ENCODE measurements at regions not wholly inside any gene's neighbourhood (a gene's known extent, or its start where the extent isn't known, plus 50 kb on each side); places are given as distances from the start of the nearest gene placed in this dataset.

DNA sequence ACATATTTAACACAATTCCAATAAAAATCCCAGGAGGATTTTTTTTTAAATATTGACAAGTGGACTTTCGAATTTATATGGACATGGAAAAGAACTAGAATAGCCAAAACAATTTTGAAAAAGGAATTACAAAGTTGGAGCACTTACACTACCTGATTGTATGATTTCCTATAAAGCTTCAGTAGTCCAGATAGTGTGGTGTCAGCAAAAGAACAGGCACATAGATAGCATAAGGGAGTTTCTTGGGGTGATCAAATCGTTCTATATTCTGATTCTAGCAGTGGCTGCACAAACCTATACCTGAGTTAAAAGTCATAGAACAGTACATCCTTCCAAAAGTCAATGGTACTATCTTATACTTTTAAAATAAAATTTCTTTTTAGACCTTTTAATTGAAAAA lies 66.4 kb upstream of the CES5A start:
- Mint-ChIP-seq H3K27me3 (peaks cover 16% of the 10 kb centered on the region), H3K9me3 (no peaks in the 10 kb centered on the region), H3K36me3 (no peaks in the 10 kb centered on the region), H3K27ac (no peak overlapping the region), H3K4me3 (no peak overlapping the region), H3K4me1 (no peaks in the 10 kb centered on the region)
- DNase-seq, result no peak
- POLR2A ChIA-PET, result no interaction called here
- ATAC-seq (ENCODE audit: low read depth), result no peak

GRCh38 chr16:55938126-55938525 lies 63.0 kb upstream of the CES5A start:
- ATAC-seq (ENCODE audit: low read depth) (no peak), DNase-seq (no peak)
- no peaks in the 10 kb centered on the region for H3K9me3 Mint-ChIP-seq
- POLR2A ChIA-PET, result no interaction called here
- no peak overlapping the region for H3K4me3 Mint-ChIP-seq
- H3K27ac Mint-ChIP-seq, result no peak overlapping the region
- peaks cover 13% of the 10 kb centered on the region for H3K27me3 Mint-ChIP-seq
- H3K36me3 Mint-ChIP-seq, result no peaks in the 10 kb centered on the region
- H3K4me1 Mint-ChIP-seq, result no peaks in the 10 kb centered on the region

- DNase-seq (no peak), ATAC-seq (ENCODE audit: low read depth) (no peak)
- POLR2A ChIA-PET, result no interaction called here
- no peak overlapping the region for H3K27ac Mint-ChIP-seq
- no peaks in the 10 kb centered on the region for H3K27me3 Mint-ChIP-seq
- no peaks in the 10 kb centered on the region for H3K4me1 Mint-ChIP-seq
- peaks cover 4% of the 10 kb centered on the region for H3K9me3 Mint-ChIP-seq
- no peak overlapping the region for H3K4me3 Mint-ChIP-seq
- H3K36me3 Mint-ChIP-seq, result no peaks in the 10 kb centered on the region
Observed at GRCh38 chr16:55933038-55933437, 57.9 kb upstream of the CES5A start.

DNA sequence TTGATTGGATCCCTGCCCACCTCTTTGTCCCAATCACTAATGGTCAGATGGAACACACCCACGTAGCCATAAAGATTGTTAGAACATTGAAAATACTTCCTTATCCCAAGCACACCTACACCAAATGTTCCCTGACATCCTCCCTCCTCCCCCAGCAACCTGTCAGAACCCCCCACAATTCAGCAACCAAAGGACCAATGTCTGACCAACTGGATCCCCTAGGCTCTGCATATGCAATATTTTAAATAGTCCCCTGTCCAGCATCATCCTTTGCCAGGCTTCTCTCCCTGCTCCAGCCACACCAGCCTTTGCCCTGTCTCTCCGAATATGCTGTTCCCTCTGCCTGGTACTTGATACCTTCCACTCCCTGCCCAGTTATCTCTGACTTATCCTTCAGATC lies 54.9 kb upstream of the CES5A start:
- POLR2A ChIA-PET, result no interaction called here
- Mint-ChIP-seq H3K36me3 (no peaks in the 10 kb centered on the region), H3K27ac (no peak overlapping the region), H3K9me3 (peaks cover 4% of the 10 kb centered on the region), H3K4me1 (no peaks in the 10 kb centered on the region), H3K4me3 (no peak overlapping the region), H3K27me3 (peaks cover 3% of the 10 kb centered on the region)
- DNase-seq, result no peak
- ATAC-seq (ENCODE audit: low read depth), result no peak

- Mint-ChIP-seq H3K36me3 (no peaks in the 10 kb centered on the region), H3K4me3 (no peak overlapping the region), H3K9me3 (peaks cover 4% of the 10 kb centered on the region), H3K27ac (no peak overlapping the region), H3K27me3 (peaks cover 3% of the 10 kb centered on the region), H3K4me1 (no peaks in the 10 kb centered on the region)
- ATAC-seq (ENCODE audit: low read depth), result no peak
- no peak for DNase-seq
- POLR2A ChIA-PET, result no interaction called here
Observed at GRCh38 chr16:55929181-55929580, 54.0 kb upstream of the CES5A start.

GRCh38 chr16:55925242-55925641 lies 50.1 kb upstream of the CES5A start:
- H3K27me3 Mint-ChIP-seq, result peaks cover 21% of the 10 kb centered on the region
- POLR2A ChIA-PET, result no interaction called here
- no peaks in the 10 kb centered on the region for H3K9me3 Mint-ChIP-seq
- H3K36me3 Mint-ChIP-seq, result no peaks in the 10 kb centered on the region
- H3K4me1 Mint-ChIP-seq, result no peaks in the 10 kb centered on the region
- no peak overlapping the region for H3K27ac Mint-ChIP-seq
- no peak overlapping the region for H3K4me3 Mint-ChIP-seq
- no peak for ATAC-seq (ENCODE audit: low read depth)
- DNase-seq, result no peak
